ENCODE measurements at regions not wholly inside any gene's neighbourhood (a gene's known extent, or its start where the extent isn't known, plus 50 kb on each side); places are given as distances from the start of the nearest gene placed in this dataset.

DNA sequence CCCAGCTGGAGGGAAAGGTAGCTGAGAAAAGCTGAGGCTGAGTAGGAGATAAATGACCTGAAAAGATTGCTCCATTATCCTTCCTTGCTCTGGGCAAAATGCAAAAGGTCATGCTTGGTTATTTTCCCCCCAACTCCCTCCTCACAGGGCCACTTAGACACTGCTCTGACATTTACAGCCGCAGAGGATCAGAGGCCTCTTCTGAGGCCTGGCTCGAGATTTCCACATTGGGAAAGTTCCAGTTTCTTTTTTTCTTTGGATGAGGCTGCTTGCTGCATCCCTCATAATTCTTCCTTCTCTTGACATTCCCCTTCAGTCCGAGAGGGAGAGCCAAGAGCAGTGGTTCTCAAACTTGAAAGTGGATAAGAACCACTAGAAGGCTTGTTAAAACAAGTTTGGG is 60.1 kb upstream of the HSPA9 start:
- TF ChIP-seq CTCF (conservative IDR thresholded peaks at IDR 0.05): no peak
- no peak for TF ChIP-seq EZH2 (IDR thresholded peaks at IDR 0.05; ENCODE audit: low read depth)

Data from PC-9 (cell line).